CD4-positive, alpha-beta T cell (primary cell): ENCODE measurements at regions not wholly inside any gene's neighbourhood (a gene's known extent, or its start where the extent isn't known, plus 50 kb on each side); places are given as distances from the start of the nearest gene placed in this dataset.

Experiments used
- ATAC-seq: fragments of 200-7000 bp; cut with Tn5 transposase; one replicate; pipeline ENCODE4 v1.10.0; 2022; ENCODE audit warnings: mild to moderate bottlenecking; ENCODE audit not compliant: poor library complexity
- CTCF ChIA-PET: fragments of 350-600 bp; sonication (Branson Sonifier 250); formaldehyde crosslinking; loops from one replicate; lab custom pipeline; 2021; ENCODE audit warnings: antibody characterized with exemption, inconsistent platforms; lab: Charles Lee
- POLR2A ChIA-PET: fragments of 350-600 bp; sonication (Branson Sonifier 250); formaldehyde crosslinking; loops from one replicate; lab custom pipeline; 2021; ENCODE audit warnings: antibody characterized with exemption, inconsistent platforms; lab: Charles Lee
- DNase-seq, 14 experiments: peaks; one replicate each; pipeline ENCODE4 v3.0.0-alpha.2; 2013 to 2020; ENCODE audit warnings: mixed read lengths in 2 of 14
- H3K27ac ChIP-seq, 2 donors: one replicate each; pipeline versions ENCODE4 v1.5.1 to v1.7.0; 2013; ENCODE audit warnings: low read length in 2 of 2, low read depth in 1 of 2, mild to moderate bottlenecking in 1 of 2
- H3K27me3 ChIP-seq, 2 experiments: 1 replicate in 1 of 2; 2 replicates in 1 of 2; pipeline versions ENCODE4 v1.6.1 to v1.7.0; 2013; ENCODE audit warnings: low read length in 2 of 2, control low read depth in 1 of 2, mild to moderate bottlenecking in 1 of 2, moderate library complexity in 1 of 2; ENCODE audit not compliant: insufficient read depth in 2 of 2, control insufficient read depth in 1 of 2
- H3K36me3 ChIP-seq: one replicate; pipeline ENCODE4 v1.6.1; 2013; ENCODE audit warnings: low read length, control low read depth; ENCODE audit not compliant: insufficient read depth
- H3K4me1 ChIP-seq: one replicate; pipeline ENCODE4 v1.6.1; 2013; ENCODE audit warnings: low read length, control low read depth; ENCODE audit not compliant: insufficient read depth
- H3K4me3 ChIP-seq: one replicate; pipeline ENCODE4 v1.5.1; 2013; ENCODE audit warnings: mild to moderate bottlenecking, low read length, moderate library complexity
- H3K9me3 ChIP-seq, 2 experiments: 1 replicate in 1 of 2; 2 replicates in 1 of 2; pipeline versions ENCODE4 v1.6.1 to v1.7.0; 2013; ENCODE audit warnings: low read length in 2 of 2, mild to moderate bottlenecking in 2 of 2, control low read depth in 1 of 2, moderate library complexity in 1 of 2; ENCODE audit not compliant: control insufficient read depth in 1 of 2, insufficient read depth in 1 of 2
- H3K27ac Mint-ChIP-seq: one replicate; pipeline ENCODE4 v1.8.0; 2020; ENCODE audit warnings: mixed read lengths
- H3K27me3 Mint-ChIP-seq: one replicate; pipeline ENCODE4 v1.8.0; 2021; ENCODE audit warnings: mixed read lengths
- H3K36me3 Mint-ChIP-seq: one replicate; pipeline ENCODE4 v1.8.0; 2021; ENCODE audit warnings: low read depth, mixed read lengths
- H3K4me1 Mint-ChIP-seq: one replicate; pipeline ENCODE4 v1.8.0; 2021; ENCODE audit warnings: low read depth, mixed read lengths
- H3K4me3 Mint-ChIP-seq: one replicate; pipeline ENCODE4 v1.8.0; 2020; ENCODE audit warnings: mild to moderate bottlenecking, mixed read lengths
- H3K9me3 Mint-ChIP-seq: one replicate; pipeline ENCODE4 v1.8.0; 2020; ENCODE audit warnings: mixed read lengths
- intact Hi-C, 2 experiments: fragments of 100-400 bp; cut with DNase I in 1 of 2; cut with micrococcal nuclease in 1 of 2; formaldehyde crosslinking; loops; one replicate each; pipeline versions ENCODE4 v1.15.1 to v1.9.0; 2023 to 2025; cut with DNase I, micrococcal nuclease
- TF ChIP-seq, protein P1 (sequence below): fragments of 200-600 bp; IDR thresholded peaks from one replicate; pipeline ENCODE4 v1.8.0; 2022; ENCODE audit warnings: antibody characterized with exemption, mild to moderate bottlenecking

DNA sequence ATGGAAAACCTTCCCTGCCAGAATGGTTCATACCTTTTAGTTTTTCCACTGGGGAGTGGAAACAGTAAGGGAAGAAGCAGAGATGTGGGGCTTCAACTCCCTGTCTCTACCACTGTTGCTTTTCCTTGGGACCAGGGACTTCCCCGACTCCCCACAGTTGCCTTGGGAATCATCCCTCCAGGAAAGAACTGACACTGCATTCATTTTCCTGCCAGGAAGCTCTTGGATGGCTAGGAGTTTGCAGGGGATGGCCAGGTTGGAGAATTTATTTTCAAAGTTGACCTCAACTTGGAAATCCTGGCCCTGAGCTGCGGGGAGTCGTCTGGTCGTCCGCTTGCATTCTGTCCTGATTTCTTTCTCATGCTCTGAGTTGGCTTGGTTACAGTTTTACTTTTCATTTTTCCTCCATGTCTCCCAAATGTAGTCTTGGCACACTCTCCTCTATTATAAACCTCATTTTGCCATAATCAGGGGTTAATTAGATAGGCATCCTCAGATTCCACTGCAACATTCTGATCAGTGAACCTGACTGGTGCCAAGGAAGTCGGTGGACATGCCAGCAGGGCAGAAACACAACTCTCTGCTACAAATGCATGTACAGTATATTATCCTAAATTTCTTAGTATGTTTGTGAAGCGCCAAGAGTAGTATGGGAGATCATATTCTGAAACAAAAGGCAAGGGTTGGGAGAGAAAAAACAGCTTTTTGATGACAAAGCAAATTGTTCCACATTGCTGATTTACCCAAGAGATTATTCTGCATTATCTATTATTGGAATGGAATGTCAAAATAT, 220.5 kb upstream of the XYLT1 start:
- no peak for DNase-seq
- Mint-ChIP-seq H3K27ac (no peak overlapping the region), H3K27me3 (peaks cover 36% of the 10 kb centered on the region), H3K4me3 (no peak overlapping the region), H3K36me3 (no peaks in the 10 kb centered on the region), H3K4me1 (no peaks in the 10 kb centered on the region), H3K9me3 (no peaks in the 10 kb centered on the region)
- POLR2A ChIA-PET = no interaction called here
- ATAC-seq = no peak
- Histone ChIP-seq H3K27me3 (peaks cover 0 to 4% of the 10 kb centered on the region in 2 experiments), H3K27ac (no peak overlapping the region), H3K4me1 (no peaks in the 10 kb centered on the region), H3K9me3 (no peaks in the 10 kb centered on the region), H3K36me3 (no peaks in the 10 kb centered on the region), H3K4me3 (no peak overlapping the region)
- TF ChIP-seq, protein P1, sequence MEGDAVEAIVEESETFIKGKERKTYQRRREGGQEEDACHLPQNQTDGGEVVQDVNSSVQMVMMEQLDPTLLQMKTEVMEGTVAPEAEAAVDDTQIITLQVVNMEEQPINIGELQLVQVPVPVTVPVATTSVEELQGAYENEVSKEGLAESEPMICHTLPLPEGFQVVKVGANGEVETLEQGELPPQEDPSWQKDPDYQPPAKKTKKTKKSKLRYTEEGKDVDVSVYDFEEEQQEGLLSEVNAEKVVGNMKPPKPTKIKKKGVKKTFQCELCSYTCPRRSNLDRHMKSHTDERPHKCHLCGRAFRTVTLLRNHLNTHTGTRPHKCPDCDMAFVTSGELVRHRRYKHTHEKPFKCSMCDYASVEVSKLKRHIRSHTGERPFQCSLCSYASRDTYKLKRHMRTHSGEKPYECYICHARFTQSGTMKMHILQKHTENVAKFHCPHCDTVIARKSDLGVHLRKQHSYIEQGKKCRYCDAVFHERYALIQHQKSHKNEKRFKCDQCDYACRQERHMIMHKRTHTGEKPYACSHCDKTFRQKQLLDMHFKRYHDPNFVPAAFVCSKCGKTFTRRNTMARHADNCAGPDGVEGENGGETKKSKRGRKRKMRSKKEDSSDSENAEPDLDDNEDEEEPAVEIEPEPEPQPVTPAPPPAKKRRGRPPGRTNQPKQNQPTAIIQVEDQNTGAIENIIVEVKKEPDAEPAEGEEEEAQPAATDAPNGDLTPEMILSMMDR = no peak
- CTCF ChIA-PET = no interaction called here
- intact Hi-C loops = no loop called here

DNA sequence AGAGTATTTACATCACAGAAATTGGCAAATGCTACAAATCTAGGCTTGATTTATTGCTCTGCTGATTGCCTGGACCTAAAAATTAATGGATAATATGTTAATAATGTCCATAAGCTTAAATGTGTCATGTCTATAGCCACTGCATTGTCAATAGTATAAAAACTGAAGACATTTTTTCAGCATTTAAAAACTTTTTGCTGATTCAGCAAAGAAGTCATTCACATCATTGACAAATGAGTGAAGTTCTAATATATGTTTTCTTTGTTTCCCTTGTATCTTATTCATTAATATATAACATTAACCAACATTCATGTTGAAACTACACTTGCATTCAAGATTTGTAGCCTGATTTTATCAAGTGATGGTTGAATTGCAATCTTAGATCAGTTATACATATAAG, 214.7 kb upstream of the XYLT1 start:
- no peaks in the 10 kb centered on the region for H3K9me3 ChIP-seq
- no peaks in the 10 kb centered on the region for H3K4me1 ChIP-seq
- H3K27me3 ChIP-seq = no peaks in the 10 kb centered on the region
- DNase-seq (no peak), ATAC-seq (no peak)
- no peaks in the 10 kb centered on the region for H3K36me3 ChIP-seq
- no peaks in the 10 kb centered on the region for H3K36me3 Mint-ChIP-seq
- no peaks in the 10 kb centered on the region for H3K9me3 Mint-ChIP-seq
- CTCF ChIA-PET = no interaction called here
- no peaks in the 10 kb centered on the region for H3K4me1 Mint-ChIP-seq
- H3K27ac Mint-ChIP-seq = no peak overlapping the region
- intact Hi-C loops = no loop called here
- H3K4me3 Mint-ChIP-seq = no peak overlapping the region
- POLR2A ChIA-PET = no interaction called here
- no peak overlapping the region for H3K27ac ChIP-seq
- TF ChIP-seq, protein P1 = no peak
- peaks cover 21% of the 10 kb centered on the region for H3K27me3 Mint-ChIP-seq
- no peak overlapping the region for H3K4me3 ChIP-seq

DNA sequence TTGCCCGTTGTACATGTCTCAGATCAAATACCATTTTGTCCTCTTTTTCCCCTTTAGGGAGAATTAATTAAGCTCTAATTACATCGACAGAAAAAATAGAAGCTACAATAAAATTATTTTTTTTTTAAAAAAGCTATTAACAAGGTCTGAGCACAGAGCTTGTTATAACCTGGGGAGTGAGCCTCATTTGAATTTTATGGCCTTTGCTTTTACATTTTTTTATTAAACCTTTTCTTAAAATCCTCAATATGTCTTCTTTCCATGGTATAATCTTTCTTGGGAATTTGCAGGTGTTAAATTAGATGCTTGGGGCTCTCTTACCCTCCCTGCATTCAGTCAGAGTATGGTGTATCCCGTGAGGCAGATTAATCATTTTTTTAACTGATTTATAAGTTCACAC, 212.5 kb upstream of the XYLT1 start:
- Histone ChIP-seq H3K4me3 (no peak overlapping the region), H3K27me3 (no peaks in the 10 kb centered on the region), H3K27ac (no peak overlapping the region), H3K4me1 (no peaks in the 10 kb centered on the region), H3K9me3 (peaks cover 0 to 6% of the 10 kb centered on the region in 2 experiments), H3K36me3 (no peaks in the 10 kb centered on the region)
- no peak for ATAC-seq
- Mint-ChIP-seq H3K27me3 (peaks cover 17% of the 10 kb centered on the region), H3K36me3 (no peaks in the 10 kb centered on the region), H3K9me3 (peaks cover 7% of the 10 kb centered on the region), H3K27ac (no peak overlapping the region), H3K4me1 (no peaks in the 10 kb centered on the region), H3K4me3 (no peak overlapping the region)
- CTCF ChIA-PET = no interaction called here
- TF ChIP-seq, protein P1 = no peak
- no peak for DNase-seq
- POLR2A ChIA-PET = no interaction called here
- intact Hi-C loops = no loop called here
